HL-60 (cell line): ENCODE measurements at regions not wholly inside any gene's neighbourhood (a gene's known extent, or its start where the extent isn't known, plus 50 kb on each side); places are given as distances from the start of the nearest gene placed in this dataset.

Source experiments
- CTCF ChIP-seq: IDR thresholded peaks from one replicate; pipeline ENCODE4 v1.5.1; 2011; ENCODE audit warnings: low read length, control low read depth, inconsistent platforms; ENCODE audit not compliant: insufficient read depth
- POLR2AphosphoS5 ChIP-seq: IDR thresholded peaks from 2 replicates; pipeline ENCODE4 v1.6.1; 2012; ENCODE audit warnings: low read depth
- TF ChIP-seq, protein P1 (sequence below): IDR thresholded peaks from 2 replicates; pipeline ENCODE4 v1.6.1; 2012; ENCODE audit warnings: low read depth; ENCODE audit not compliant: insufficient replicate concordance

GRCh38 chr14:34049790-34050189 lies 98.9 kb upstream of the EGLN3 start:
- TF ChIP-seq CTCF (no peak), POLR2AphosphoS5 (no peak)
- TF ChIP-seq, protein P1, sequence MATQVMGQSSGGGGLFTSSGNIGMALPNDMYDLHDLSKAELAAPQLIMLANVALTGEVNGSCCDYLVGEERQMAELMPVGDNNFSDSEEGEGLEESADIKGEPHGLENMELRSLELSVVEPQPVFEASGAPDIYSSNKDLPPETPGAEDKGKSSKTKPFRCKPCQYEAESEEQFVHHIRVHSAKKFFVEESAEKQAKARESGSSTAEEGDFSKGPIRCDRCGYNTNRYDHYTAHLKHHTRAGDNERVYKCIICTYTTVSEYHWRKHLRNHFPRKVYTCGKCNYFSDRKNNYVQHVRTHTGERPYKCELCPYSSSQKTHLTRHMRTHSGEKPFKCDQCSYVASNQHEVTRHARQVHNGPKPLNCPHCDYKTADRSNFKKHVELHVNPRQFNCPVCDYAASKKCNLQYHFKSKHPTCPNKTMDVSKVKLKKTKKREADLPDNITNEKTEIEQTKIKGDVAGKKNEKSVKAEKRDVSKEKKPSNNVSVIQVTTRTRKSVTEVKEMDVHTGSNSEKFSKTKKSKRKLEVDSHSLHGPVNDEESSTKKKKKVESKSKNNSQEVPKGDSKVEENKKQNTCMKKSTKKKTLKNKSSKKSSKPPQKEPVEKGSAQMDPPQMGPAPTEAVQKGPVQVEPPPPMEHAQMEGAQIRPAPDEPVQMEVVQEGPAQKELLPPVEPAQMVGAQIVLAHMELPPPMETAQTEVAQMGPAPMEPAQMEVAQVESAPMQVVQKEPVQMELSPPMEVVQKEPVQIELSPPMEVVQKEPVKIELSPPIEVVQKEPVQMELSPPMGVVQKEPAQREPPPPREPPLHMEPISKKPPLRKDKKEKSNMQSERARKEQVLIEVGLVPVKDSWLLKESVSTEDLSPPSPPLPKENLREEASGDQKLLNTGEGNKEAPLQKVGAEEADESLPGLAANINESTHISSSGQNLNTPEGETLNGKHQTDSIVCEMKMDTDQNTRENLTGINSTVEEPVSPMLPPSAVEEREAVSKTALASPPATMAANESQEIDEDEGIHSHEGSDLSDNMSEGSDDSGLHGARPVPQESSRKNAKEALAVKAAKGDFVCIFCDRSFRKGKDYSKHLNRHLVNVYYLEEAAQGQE, result no peak
